Stomach (tissue), 8 donors: ENCODE measurements at regions not wholly inside any gene's neighbourhood (a gene's known extent, or its start where the extent isn't known, plus 50 kb on each side); places are given as distances from the start of the nearest gene placed in this dataset.

Experiments used
- DNase-seq, 2 donors: peaks; one replicate each; pipeline versions ENCODE4 v3.0.0 to v3.0.0-alpha.2; 2013 to 2019
- H3K27ac ChIP-seq, 5 donors: fragments of 200-600 bp in 4 of 5; sonication (generic) in 4 of 5; one replicate each; pipeline ENCODE4 v1.5.1; 2013 to 2019; ENCODE audit warnings: mild to moderate bottlenecking in 1 of 5, moderate library complexity in 1 of 5
- H3K27me3 ChIP-seq, 3 donors: fragments of 200-600 bp; sonication (generic); one replicate each; pipeline ENCODE4 v1.5.1; 2017 to 2019; ENCODE audit warnings: mixed run types in 1 of 3
- H3K36me3 ChIP-seq, 4 donors: fragments of 200-600 bp; sonication (generic); 1 replicate in 3 of 4; 2 replicates in 1 of 4; pipeline ENCODE4 v1.5.1; 2016 to 2019
- H3K4me1 ChIP-seq, 4 donors: fragments of 200-600 bp; sonication (generic); one replicate each; pipeline ENCODE4 v1.5.1; 2016 to 2019
- H3K4me3 ChIP-seq, 4 donors: fragments of 200-600 bp; sonication (generic) in 3 of 4; one replicate each; pipeline ENCODE4 v1.5.1; 2016 to 2019; ENCODE audit warnings: mild to moderate bottlenecking in 1 of 4
- H3K9me3 ChIP-seq, 4 donors: fragments of 200-600 bp; sonication (generic); one replicate each; pipeline ENCODE4 v1.5.1; 2016 to 2019
- EP300 ChIP-seq: sonication (generic); formaldehyde crosslinking; IDR thresholded peaks from one replicate; pipeline ENCODE4 v1.6.1; 2017; ENCODE audit warnings: antibody characterized with exemption
- POLR2A ChIP-seq, 4 donors: fragments of 450-650 bp; IDR thresholded peaks; one replicate each; pipeline ENCODE4 v1.6.1; 2016; ENCODE audit warnings: antibody characterized with exemption in 4 of 4, control low read depth in 2 of 4, mild to moderate bottlenecking in 1 of 4, moderate library complexity in 1 of 4
- POLR2AphosphoS5 ChIP-seq, 3 donors: sonication (generic); formaldehyde crosslinking; IDR thresholded peaks; one replicate each; pipeline ENCODE4 v1.6.1; 2016; ENCODE audit warnings: antibody characterized with exemption in 3 of 3
- WGBS, 5 donors: extraction: QIAGEN DNeasy Blood & Tissue Kit in 3 of 5; methylation state at CpG; one replicate each; pipeline versions ENCODE4 v1.1.5 to v1.1.7; 2013 to 2018; 5-methylcytosine and 5-hydroxymethylcytosine counted together
- intact Hi-C: fragments of 100-400 bp; cut with DNase I; formaldehyde crosslinking; loops from one replicate; pipeline ENCODE4 v1.15.1; 2023; ENCODE audit warnings: low total_unique reads
- TF ChIP-seq, protein P1 (sequence below), 7 experiments: fragments of 450-650 bp in 4 of 7; fragments of 200-600 bp in 3 of 7; sonication (generic) in 3 of 7; IDR thresholded peaks; one replicate each; pipeline ENCODE4 v1.5.1; 2016 to 2019; ENCODE audit warnings: antibody characterized with exemption in 7 of 7, control low read depth in 2 of 7, mild to moderate bottlenecking in 1 of 7
- donor health status: healthy with polysubstance abuse.
- donor health status: Bipolar disorder and iron deficiency.
- donor health status: healthy.

DNA sequence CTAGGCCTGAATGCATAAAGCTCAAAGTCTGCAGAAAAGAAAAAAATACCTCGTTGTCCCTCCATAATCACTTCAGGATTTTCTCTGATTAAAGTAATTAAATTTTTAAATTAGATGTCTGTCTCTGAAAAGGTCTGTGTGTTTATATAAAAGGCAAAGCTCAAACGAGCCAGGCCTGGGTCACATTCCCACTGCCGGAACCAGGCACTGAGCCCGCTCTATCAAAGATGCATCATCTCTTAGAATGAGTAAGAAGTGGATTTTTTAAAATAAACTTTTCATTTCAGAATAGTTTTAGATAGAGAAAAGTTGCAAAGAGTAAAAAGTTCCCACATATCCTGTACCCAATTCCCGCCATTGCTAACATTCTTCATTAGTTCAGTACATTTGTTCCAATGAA lies 202.1 kb upstream of the KYNU start:
- WGBS, 5 donors: 68 to 79% (median 74%) methylated on average over 5 of the region's 5 CpGs
- Histone ChIP-seq H3K27me3 (no peaks in the 10 kb centered on the region), H3K9me3 (no peaks in the 10 kb centered on the region), H3K4me1 (no peaks in the 10 kb centered on the region), H3K27ac (no peak overlapping the region), H3K36me3 (no peaks in the 10 kb centered on the region), H3K4me3 (no peak overlapping the region)
- intact Hi-C loops: no loop called here
- no peak for DNase-seq
- TF ChIP-seq EP300 (no peak), POLR2A (IDR thresholded peaks at IDR 0.05) (no peak), POLR2AphosphoS5 (IDR thresholded peaks at IDR 0.05) (no peak)
- TF ChIP-seq, protein P1, sequence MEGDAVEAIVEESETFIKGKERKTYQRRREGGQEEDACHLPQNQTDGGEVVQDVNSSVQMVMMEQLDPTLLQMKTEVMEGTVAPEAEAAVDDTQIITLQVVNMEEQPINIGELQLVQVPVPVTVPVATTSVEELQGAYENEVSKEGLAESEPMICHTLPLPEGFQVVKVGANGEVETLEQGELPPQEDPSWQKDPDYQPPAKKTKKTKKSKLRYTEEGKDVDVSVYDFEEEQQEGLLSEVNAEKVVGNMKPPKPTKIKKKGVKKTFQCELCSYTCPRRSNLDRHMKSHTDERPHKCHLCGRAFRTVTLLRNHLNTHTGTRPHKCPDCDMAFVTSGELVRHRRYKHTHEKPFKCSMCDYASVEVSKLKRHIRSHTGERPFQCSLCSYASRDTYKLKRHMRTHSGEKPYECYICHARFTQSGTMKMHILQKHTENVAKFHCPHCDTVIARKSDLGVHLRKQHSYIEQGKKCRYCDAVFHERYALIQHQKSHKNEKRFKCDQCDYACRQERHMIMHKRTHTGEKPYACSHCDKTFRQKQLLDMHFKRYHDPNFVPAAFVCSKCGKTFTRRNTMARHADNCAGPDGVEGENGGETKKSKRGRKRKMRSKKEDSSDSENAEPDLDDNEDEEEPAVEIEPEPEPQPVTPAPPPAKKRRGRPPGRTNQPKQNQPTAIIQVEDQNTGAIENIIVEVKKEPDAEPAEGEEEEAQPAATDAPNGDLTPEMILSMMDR (IDR thresholded peaks at IDR 0.05): no peak

DNA sequence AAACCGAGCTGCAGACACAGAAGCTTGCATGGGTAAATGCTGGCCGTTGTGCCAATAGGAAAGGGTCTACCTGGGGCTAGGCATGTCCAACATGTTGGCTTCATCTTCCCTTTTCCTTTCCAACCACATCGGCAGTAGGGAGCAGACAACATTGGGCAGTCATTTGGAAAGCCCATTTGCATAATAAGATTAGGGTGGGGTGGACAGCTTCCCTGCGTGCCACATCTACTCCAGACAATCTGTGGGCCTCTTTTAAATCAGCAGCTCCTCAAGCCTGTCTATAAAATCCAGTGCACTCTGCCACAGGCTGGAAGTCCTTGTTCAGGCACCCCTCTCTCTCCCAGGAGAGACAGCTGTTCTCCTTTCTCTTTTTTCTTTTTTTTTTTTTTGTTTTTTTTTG lies 203.6 kb upstream of the KYNU start:
- no peaks in the 10 kb centered on the region for H3K4me1 ChIP-seq
- TF ChIP-seq, protein P1 (IDR thresholded peaks at IDR 0.05): no peak
- TF ChIP-seq POLR2A (IDR thresholded peaks at IDR 0.05) (no peak), POLR2AphosphoS5 (IDR thresholded peaks at IDR 0.05) (no peak), EP300 (no peak)
- intact Hi-C loops: no loop called here
- H3K4me3 ChIP-seq: no peak overlapping the region
- H3K27me3 ChIP-seq: no peaks in the 10 kb centered on the region
- H3K27ac ChIP-seq: no peak overlapping the region
- WGBS, 5 donors: 67 to 81% (median 75%) methylated on average over 4 of the region's 4 CpGs
- no peak for DNase-seq
- no peaks in the 10 kb centered on the region for H3K9me3 ChIP-seq
- H3K36me3 ChIP-seq: no peaks in the 10 kb centered on the region

DNA sequence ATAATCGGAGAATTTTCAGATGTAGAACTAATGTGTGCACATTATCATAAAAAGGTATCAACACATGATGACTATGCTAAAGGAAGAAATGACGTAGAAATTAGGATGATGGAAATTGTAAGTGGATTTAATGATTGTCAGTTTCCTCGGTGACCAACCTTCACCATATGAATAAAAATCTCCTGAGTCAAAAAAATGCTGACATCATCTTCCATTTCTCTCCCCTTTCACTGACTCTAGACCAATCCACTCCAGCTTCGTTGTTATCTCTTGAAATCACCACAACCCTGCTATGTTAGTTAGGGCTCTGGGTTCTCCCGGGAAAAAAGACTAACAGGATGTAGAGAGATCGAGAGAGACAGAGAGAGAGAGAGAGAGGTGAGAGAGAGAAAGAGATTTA lies 204.8 kb upstream of the KYNU start:
- no peaks in the 10 kb centered on the region for H3K36me3 ChIP-seq
- intact Hi-C loops: no loop called here
- DNase-seq: no peak
- H3K27ac ChIP-seq: no peak overlapping the region
- no peaks in the 10 kb centered on the region for H3K27me3 ChIP-seq
- TF ChIP-seq, protein P1 (IDR thresholded peaks at IDR 0.05): no peak
- no peak for TF ChIP-seq POLR2A (IDR thresholded peaks at IDR 0.05)
- no peak for TF ChIP-seq EP300
- no peak for TF ChIP-seq POLR2AphosphoS5 (IDR thresholded peaks at IDR 0.05)
- H3K4me1 ChIP-seq: no peaks in the 10 kb centered on the region
- H3K4me3 ChIP-seq: no peak overlapping the region
- no peaks in the 10 kb centered on the region for H3K9me3 ChIP-seq
- WGBS, 5 donors: 79 to 86% (median 82%) methylated on average over 6 of the region's 6 CpGs

DNA sequence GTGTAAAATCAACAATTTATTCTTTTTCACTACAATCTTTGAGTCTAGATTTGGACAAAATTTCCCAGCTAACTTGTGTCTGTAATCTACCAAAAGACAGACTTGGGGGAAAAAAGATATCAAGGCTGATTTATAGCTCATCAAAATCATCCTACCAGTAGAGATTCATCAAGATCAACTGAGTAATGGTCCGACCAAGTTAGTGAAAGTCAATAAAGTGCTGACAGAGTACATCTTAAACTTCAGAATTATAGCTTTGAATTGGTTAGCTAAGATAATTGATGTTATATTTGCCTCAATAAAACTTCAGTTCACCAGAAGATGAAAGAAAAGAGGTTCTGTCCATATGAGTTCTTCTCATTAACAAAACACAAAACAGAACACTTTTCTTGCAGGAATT lies 207.1 kb upstream of the KYNU start:
- no peak overlapping the region for H3K27ac ChIP-seq
- no peaks in the 10 kb centered on the region for H3K36me3 ChIP-seq
- no peak overlapping the region for H3K4me3 ChIP-seq
- DNase-seq: no peak
- intact Hi-C loops: no loop called here
- H3K4me1 ChIP-seq: no peaks in the 10 kb centered on the region
- TF ChIP-seq EP300: no peak
- TF ChIP-seq, protein P1 (IDR thresholded peaks at IDR 0.05): no peak
- no peak for TF ChIP-seq POLR2AphosphoS5 (IDR thresholded peaks at IDR 0.05)
- no peak for TF ChIP-seq POLR2A (IDR thresholded peaks at IDR 0.05)
- H3K27me3 ChIP-seq: no peaks in the 10 kb centered on the region
- WGBS, 5 donors: 58 to 71% (median 61%) methylated on average over 1 of the region's 1 CpG
- no peaks in the 10 kb centered on the region for H3K9me3 ChIP-seq

DNA sequence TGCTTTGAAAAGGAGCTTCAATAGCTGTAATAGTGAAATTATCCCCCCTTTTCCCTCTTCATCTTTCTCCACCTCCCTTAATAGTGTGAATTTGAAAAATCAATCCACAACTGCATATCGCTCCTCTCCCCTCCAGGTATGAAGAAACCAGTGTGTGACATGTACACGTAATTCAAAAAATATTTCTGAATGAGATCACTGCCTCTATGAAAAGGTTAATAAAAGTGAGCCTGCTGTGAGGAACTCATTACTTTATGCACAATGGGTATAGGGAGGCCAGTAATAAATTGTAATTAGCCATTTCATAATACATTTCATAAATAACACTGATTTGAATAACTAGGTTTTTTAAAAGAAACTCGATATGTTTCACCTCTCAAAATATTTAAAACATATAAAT lies 209.0 kb upstream of the KYNU start:
- Histone ChIP-seq H3K27me3 (no peaks in the 10 kb centered on the region), H3K4me1 (no peaks in the 10 kb centered on the region), H3K27ac (no peak overlapping the region), H3K9me3 (no peaks in the 10 kb centered on the region), H3K4me3 (no peak overlapping the region), H3K36me3 (no peaks in the 10 kb centered on the region)
- intact Hi-C loops: no loop called here
- no peak for DNase-seq
- WGBS, 5 donors: 67 to 87% (median 76%) methylated on average over 3 of the region's 3 CpGs
- TF ChIP-seq POLR2A (IDR thresholded peaks at IDR 0.05): no peak
- no peak for TF ChIP-seq POLR2AphosphoS5 (IDR thresholded peaks at IDR 0.05)
- TF ChIP-seq, protein P1 (IDR thresholded peaks at IDR 0.05): no peak
- TF ChIP-seq EP300: no peak
